22Rv1 (cell line): ENCODE measurements at regions not wholly inside any gene's neighbourhood (a gene's known extent, or its start where the extent isn't known, plus 50 kb on each side); places are given as distances from the start of the nearest gene placed in this dataset.

Source experiments
- ZFX ChIP-seq: fragments of 450-650 bp; IDR thresholded peaks from 2 replicates; pipeline ENCODE4 v1.6.1; 2017; ENCODE audit warnings: antibody characterized with exemption, borderline replicate concordance
- TF ChIP-seq, protein P1 (sequence below): fragments of 450-650 bp; IDR thresholded peaks from 2 replicates; pipeline ENCODE4 v1.5.1; 2017; ENCODE audit warnings: mild to moderate bottlenecking

GRCh38 chr6:63098789-63099188 is 112.5 kb upstream of the FKBP1C start:
- TF ChIP-seq, protein P1, sequence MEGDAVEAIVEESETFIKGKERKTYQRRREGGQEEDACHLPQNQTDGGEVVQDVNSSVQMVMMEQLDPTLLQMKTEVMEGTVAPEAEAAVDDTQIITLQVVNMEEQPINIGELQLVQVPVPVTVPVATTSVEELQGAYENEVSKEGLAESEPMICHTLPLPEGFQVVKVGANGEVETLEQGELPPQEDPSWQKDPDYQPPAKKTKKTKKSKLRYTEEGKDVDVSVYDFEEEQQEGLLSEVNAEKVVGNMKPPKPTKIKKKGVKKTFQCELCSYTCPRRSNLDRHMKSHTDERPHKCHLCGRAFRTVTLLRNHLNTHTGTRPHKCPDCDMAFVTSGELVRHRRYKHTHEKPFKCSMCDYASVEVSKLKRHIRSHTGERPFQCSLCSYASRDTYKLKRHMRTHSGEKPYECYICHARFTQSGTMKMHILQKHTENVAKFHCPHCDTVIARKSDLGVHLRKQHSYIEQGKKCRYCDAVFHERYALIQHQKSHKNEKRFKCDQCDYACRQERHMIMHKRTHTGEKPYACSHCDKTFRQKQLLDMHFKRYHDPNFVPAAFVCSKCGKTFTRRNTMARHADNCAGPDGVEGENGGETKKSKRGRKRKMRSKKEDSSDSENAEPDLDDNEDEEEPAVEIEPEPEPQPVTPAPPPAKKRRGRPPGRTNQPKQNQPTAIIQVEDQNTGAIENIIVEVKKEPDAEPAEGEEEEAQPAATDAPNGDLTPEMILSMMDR, result no peak
- no peak for TF ChIP-seq ZFX
